Chondrocyte (in vitro differentiated cells): ENCODE measurements at regions not wholly inside any gene's neighbourhood (a gene's known extent, or its start where the extent isn't known, plus 50 kb on each side); places are given as distances from the start of the nearest gene placed in this dataset.

ENCODE experiments used
- DNase-seq: peaks from one replicate; pipeline ENCODE4 v3.0.0; 2021; ENCODE audit warnings: mixed read lengths, low spot score
- H3K27ac Mint-ChIP-seq: one replicate; pipeline ENCODE4 v1.8.0; 2021; ENCODE audit warnings: mild to moderate bottlenecking, moderate library complexity, mixed read lengths; ENCODE audit not compliant: unreplicated experiment
- H3K27me3 Mint-ChIP-seq: 2 replicates; pipeline ENCODE4 v1.8.0; 2021; ENCODE audit warnings: low read depth, mixed read lengths
- H3K36me3 Mint-ChIP-seq: 2 replicates; pipeline ENCODE4 v1.8.0; 2021; ENCODE audit warnings: low read depth, mixed read lengths
- H3K4me1 Mint-ChIP-seq: 2 replicates; pipeline ENCODE4 v1.8.0; 2021; ENCODE audit warnings: low read depth, mild to moderate bottlenecking, mixed read lengths
- H3K4me3 Mint-ChIP-seq: one replicate; pipeline ENCODE4 v1.8.0; 2021; ENCODE audit warnings: mild to moderate bottlenecking, moderate library complexity, mixed read lengths; ENCODE audit not compliant: unreplicated experiment
- H3K9me3 Mint-ChIP-seq: 2 replicates; pipeline ENCODE4 v1.8.0; 2021; ENCODE audit warnings: low read depth, mixed read lengths
- CTCF ChIP-seq: fragments of 200-600 bp; sonication (generic); IDR thresholded peaks from 2 replicates; pipeline ENCODE4 v1.5.0; 2021; ENCODE audit warnings: antibody characterized with exemption, mild to moderate bottlenecking, moderate library complexity

- peaks cover 12% of the 10 kb centered on the region for H3K4me1 Mint-ChIP-seq
- no peaks in the 10 kb centered on the region for H3K27me3 Mint-ChIP-seq
- DNase-seq, result no peak
- H3K9me3 Mint-ChIP-seq, result no peaks in the 10 kb centered on the region
- H3K4me3 Mint-ChIP-seq, result no peak overlapping the region
- H3K27ac Mint-ChIP-seq, result no peak overlapping the region
- TF ChIP-seq CTCF, result no peak
- H3K36me3 Mint-ChIP-seq, result no peaks in the 10 kb centered on the region
Measured at GRCh38 chr2:217163987-217164386, 304.1 kb upstream of the TNP1 start.

- Mint-ChIP-seq H3K4me1 (peaks cover 12% of the 10 kb centered on the region), H3K27me3 (no peaks in the 10 kb centered on the region), H3K9me3 (no peaks in the 10 kb centered on the region), H3K27ac (no peak overlapping the region), H3K4me3 (no peak overlapping the region), H3K36me3 (no peaks in the 10 kb centered on the region)
- TF ChIP-seq CTCF, result no peak
- DNase-seq, result no peak
Measured at GRCh38 chr2:217162533-217162932, 302.7 kb upstream of the TNP1 start.

DNA sequence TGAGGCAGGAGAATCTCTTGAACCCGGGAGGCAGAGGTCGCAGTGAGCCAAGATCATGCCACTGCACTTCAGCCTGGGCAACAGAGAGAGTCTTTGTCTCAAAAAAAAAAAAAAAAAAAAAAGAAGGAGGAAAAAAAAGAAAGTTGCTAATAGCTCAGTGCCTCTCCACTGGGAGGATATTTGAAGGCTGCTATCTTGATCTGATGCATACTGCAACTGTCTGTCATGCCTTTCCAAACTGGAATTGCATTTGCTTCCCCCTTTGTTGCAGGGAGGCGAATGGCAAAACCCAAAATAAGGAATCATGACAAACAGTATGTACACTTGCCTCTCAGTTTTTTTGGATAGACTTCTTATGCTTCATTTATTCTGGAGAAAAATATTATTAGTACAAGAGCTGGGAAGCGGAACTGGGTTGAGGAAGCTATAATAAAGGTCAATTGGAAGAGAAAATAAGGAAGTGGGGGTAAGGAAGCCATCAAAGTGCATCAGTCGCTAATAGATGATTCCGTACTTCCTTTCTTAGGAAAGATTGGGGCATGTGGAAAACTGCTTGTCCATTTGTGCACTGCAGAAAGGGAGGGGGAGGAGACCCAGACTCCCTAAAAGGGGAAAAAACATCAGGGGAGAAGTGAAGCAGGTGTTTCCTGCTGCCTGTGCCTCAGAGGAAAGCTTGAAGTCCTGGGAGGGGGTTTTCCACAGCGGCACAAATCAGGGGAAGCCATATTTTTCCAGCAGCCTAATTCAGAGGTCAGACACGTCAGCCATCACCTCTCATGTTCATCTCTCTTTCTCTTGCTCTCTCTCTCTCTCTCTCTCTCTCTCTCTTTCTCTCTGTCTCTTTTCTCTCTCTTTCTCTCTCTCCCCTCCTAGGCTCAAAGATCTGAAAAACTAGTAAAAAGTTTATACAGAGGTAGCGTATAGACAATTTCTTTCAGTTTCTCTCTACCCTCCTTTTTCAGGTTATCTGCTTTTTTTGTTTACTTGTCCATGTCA is 301.4 kb upstream of the TNP1 start:
- no peak for TF ChIP-seq CTCF
- H3K9me3 Mint-ChIP-seq, result no peaks in the 10 kb centered on the region
- no peaks in the 10 kb centered on the region for H3K36me3 Mint-ChIP-seq
- H3K27ac Mint-ChIP-seq, result no peak overlapping the region
- DNase-seq, result no peak
- no peak overlapping the region for H3K4me3 Mint-ChIP-seq
- peaks cover 7% of the 10 kb centered on the region for H3K4me1 Mint-ChIP-seq
- no peaks in the 10 kb centered on the region for H3K27me3 Mint-ChIP-seq

GRCh38 chr2:217160103-217160743 is 300.4 kb upstream of the TNP1 start:
- H3K36me3 Mint-ChIP-seq, result no peaks in the 10 kb centered on the region
- no peak for TF ChIP-seq CTCF
- no peak overlapping the region for H3K27ac Mint-ChIP-seq
- no peaks in the 10 kb centered on the region for H3K27me3 Mint-ChIP-seq
- peaks cover 7% of the 10 kb centered on the region for H3K4me1 Mint-ChIP-seq
- no peak overlapping the region for H3K4me3 Mint-ChIP-seq
- DNase-seq, result no peak
- H3K9me3 Mint-ChIP-seq, result no peaks in the 10 kb centered on the region

GRCh38 chr2:217158928-217159327 is 299.1 kb upstream of the TNP1 start:
- H3K27me3 Mint-ChIP-seq, result no peaks in the 10 kb centered on the region
- no peak for DNase-seq
- peaks cover 7% of the 10 kb centered on the region for H3K4me1 Mint-ChIP-seq
- TF ChIP-seq CTCF, result no peak
- H3K36me3 Mint-ChIP-seq, result no peaks in the 10 kb centered on the region
- H3K27ac Mint-ChIP-seq, result no peak overlapping the region
- no peaks in the 10 kb centered on the region for H3K9me3 Mint-ChIP-seq
- H3K4me3 Mint-ChIP-seq, result no peak overlapping the region
